Motor neuron (in vitro differentiated cells): ENCODE measurements at regions not wholly inside any gene's neighbourhood (a gene's known extent, or its start where the extent isn't known, plus 50 kb on each side); places are given as distances from the start of the nearest gene placed in this dataset.

Source experiments
- ATAC-seq, 8 experiments: fragments of 200-7000 bp; cut with Tn5 transposase; replicated peaks in 6 of 8; 2 replicates each; pipeline ENCODE4 v1.8.0; 2021; ENCODE audit warnings: mild to moderate bottlenecking in 8 of 8, moderate library complexity in 8 of 8
- H3K27ac ChIP-seq, 2 donors: fragments of 250-450 bp; sonication (Bioruptor Pico); 2 replicates each; pipeline ENCODE4 v1.9.0; 2021; ENCODE audit warnings: antibody characterized with exemption in 2 of 2, mild to moderate bottlenecking in 2 of 2, moderate library complexity in 1 of 2
- H3K4me1 ChIP-seq, 2 donors: fragments of 250-450 bp; sonication (Bioruptor Pico); replicated peaks in 1 of 2; 2 replicates each; pipeline ENCODE4 v1.6.1; 2021; ENCODE audit warnings: antibody characterized with exemption in 2 of 2, mild to moderate bottlenecking in 2 of 2, moderate library complexity in 1 of 2
- H3K4me3 ChIP-seq, 5 donors: fragments of 250-450 bp; sonication (Bioruptor Pico); 2 replicates each; pipeline ENCODE4 v1.9.0; 2021; ENCODE audit warnings: antibody characterized with exemption in 5 of 5, mild to moderate bottlenecking in 5 of 5, moderate library complexity in 4 of 5
- WGBS, 10 experiments: fragments of 450-650 bp; shearing (Covaris generic); methylation state at CpG; one replicate each; pipeline ENCODE4 v1.0.0; 2022; 5-methylcytosine and 5-hydroxymethylcytosine counted together
- in situ Hi-C, 9 experiments: fragments of 400-800 bp; cut with MboI; loops; one replicate each; pipeline ENCODE4 v1.15.0; 2021; ENCODE audit warnings: low sequenced_read_pairs in 9 of 9, low pct_unique_long_range_greater_than_20kb in 2 of 9; ENCODE audit not compliant: unreplicated experiment in 9 of 9

DNA sequence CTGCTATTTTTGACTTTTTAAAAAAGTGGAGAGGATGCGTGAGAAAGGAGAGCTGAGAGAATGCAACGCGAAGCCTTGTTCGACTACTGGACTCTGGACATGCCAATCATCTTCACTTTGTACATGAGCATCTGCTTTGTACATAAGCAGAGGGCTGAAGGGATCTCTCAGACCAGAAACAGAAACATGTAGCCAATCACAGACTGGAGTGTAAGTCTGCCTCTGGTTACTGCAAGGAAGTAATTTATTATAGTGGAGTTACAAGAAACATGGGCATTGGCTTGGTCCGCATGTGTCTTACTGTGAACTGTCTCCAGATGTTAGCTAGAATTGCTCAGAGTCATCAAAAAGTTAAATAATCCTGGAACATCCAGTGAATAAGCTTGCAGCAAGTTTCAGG is 190.0 kb upstream of the GRAMD2B start:
- no peak overlapping the region for H3K4me3 ChIP-seq
- in situ Hi-C loops, result loop anchor here in 1 of 9 experiments (10.0 kb wide), 1 partner anchor 302 kb away; no protein-coding TSS in a partner anchor
- H3K4me1 ChIP-seq, result no peaks in the 10 kb centered on the region
- peak in 3 of 8 experiments; percentile 41 to 80 (median 55) for ATAC-seq
- no peak overlapping the region for H3K27ac ChIP-seq
- 22 to 100% (median 90%) methylated on average over 2 to 5 of the region's 5 CpGs; no CpG with 5 or more reads in 1 of the 10 experiments for WGBS, 10 experiments

DNA sequence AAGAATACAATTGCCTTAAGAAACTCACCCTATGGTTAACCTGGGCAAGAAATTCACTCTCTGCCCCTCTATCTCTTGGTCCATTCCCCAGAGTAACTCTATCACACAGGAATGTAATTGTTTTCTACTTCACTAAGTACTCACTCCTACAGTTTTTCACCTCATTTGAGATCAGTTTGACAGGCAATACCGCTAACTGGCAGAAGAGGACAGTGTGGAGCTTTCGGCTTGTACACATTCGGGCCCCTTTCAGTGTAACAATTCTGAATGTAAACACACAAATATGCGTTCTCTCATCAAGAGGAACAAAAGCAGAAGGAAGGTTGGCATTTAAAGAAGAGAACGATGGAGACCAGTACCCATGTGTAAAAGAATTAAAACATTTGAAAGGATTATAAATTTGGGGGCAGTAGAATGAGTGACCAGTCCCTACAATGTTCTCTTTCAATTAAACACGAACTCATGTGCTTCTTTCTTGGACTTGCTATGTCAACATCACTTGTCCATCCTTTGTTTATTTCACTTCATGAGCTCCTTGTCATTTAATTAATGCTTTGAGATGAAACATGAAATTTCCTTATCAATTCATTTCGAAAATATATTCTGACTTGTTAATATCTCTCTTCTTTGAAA is 188.5 kb upstream of the GRAMD2B start:
- 34 to 83% (median 52%) methylated on average over 2 to 7 of the region's 7 CpGs for WGBS, 10 experiments
- ATAC-seq, result peak in 3 of 8 experiments; percentile 52 to 77 (median 74)
- Histone ChIP-seq H3K4me1 (no peaks in the 10 kb centered on the region), H3K4me3 (no peak overlapping the region), H3K27ac (no peak overlapping the region)
- in situ Hi-C loops, result loop anchor here in 1 of 9 experiments (10.0 kb wide), 1 partner anchor 300 kb away; no protein-coding TSS in a partner anchor

DNA sequence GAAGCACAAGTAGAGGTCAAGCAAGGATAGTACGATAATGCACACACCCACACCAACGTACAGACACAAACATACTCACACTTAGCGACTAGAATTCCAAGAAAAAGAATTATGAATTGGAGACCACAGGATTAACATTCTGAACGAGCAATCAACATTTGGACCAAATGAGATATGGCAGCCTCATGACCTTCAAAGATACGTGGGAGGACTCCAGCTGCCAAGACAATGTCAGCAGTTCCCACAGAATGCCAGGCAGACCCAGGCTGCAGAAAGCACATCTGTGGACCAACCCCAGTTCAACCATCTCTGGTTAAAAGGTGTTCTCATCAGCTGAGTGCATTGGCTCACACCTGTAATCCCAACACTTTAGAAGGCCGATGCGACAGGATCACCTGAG is 187.6 kb upstream of the GRAMD2B start:
- Histone ChIP-seq H3K27ac (no peak overlapping the region), H3K4me3 (no peak overlapping the region), H3K4me1 (no peaks in the 10 kb centered on the region)
- WGBS, 10 experiments, result 62 to 100% (median 92%) methylated on average over 1 to 7 of the region's 7 CpGs
- ATAC-seq, result no peak
- in situ Hi-C loops, result loop anchor here in 1 of 9 experiments (10.0 kb wide), 1 partner anchor 299 kb away; no protein-coding TSS in a partner anchor

DNA sequence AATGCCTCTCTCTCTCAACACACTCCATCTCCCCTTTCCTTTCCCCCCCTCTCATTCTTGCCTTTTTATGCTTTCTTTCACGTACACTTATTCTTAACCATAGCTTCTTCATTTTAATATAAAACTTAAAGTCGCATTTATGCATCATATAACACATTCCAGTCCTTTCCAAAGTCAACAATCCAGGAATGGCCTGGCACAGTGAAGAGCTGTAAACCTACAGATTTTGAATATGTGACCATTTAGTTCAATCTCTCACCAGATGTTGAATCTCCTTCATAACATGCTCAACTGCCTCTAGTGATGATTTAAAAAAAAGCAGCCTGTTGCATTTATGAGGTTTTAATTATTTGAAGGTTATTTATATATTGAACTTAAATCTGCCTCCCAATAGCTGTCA is 186.2 kb upstream of the GRAMD2B start:
- peak in 1 of 8 experiments; percentile 54 for ATAC-seq
- no peak overlapping the region for H3K4me3 ChIP-seq
- peaks cover 7 to 13% of the 10 kb centered on the region in 2 donors for H3K4me1 ChIP-seq
- no peak overlapping the region for H3K27ac ChIP-seq
- WGBS, 10 experiments, result 8 to 100% (median 71%) methylated on average over 1 to 2 of the region's 2 CpGs
- in situ Hi-C loops, result loop anchor here in 1 of 9 experiments (10.0 kb wide), 1 partner anchor 298 kb away; no protein-coding TSS in a partner anchor

DNA sequence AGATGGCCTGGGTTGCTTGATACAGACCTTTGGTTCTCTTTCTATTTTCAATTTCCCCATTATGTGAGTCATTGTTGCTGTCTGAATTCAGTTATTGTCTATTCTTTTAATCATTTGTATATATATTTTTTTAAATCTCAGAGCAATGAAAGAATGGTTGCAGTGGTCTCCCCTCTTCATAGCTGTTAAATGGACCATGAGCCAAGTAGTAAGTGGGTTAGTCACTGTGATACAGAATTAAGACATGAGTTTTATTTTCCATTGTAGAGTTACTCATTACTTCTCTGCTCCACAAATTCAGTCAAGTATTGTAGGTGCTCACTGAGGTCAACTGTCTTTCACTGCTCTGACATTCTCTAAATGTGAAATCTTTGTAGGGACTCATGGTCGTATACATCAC is 174.6 kb upstream of the GRAMD2B start:
- H3K4me1 ChIP-seq, result no peaks in the 10 kb centered on the region
- WGBS, 10 experiments, result 0 to 100% (median 60%) methylated on average over 1 of the region's 1 CpG; no CpG with 5 or more reads in 6 of the 10 experiments
- in situ Hi-C loops, result no loop called here
- H3K27ac ChIP-seq, result no peak overlapping the region
- no peak for ATAC-seq
- no peak overlapping the region for H3K4me3 ChIP-seq

DNA sequence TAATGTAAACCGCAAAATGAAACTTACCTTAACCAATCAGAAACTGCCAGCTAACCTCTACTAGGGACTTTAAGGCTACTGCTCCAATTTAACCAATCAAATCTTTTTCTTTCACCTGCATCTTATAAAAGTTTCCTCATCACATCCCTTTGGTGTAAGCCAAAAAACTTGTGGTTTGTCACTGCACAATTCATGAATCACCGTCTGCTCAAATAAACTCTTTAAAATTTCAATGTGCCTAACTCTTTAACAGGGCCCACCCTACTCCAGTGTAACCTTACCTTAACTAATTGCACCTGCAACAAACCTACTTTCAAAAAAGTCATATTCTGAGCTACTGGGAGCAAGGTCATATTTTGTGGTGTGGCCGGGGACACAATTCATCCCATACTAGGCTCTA is 172.2 kb upstream of the GRAMD2B start:
- no peak for ATAC-seq
- WGBS, 10 experiments, result 68 to 100% (median 94%) methylated on average over 1 to 3 of the region's 3 CpGs
- H3K4me1 ChIP-seq, result no peaks in the 10 kb centered on the region
- no peak overlapping the region for H3K27ac ChIP-seq
- no peak overlapping the region for H3K4me3 ChIP-seq
- in situ Hi-C loops, result no loop called here

DNA sequence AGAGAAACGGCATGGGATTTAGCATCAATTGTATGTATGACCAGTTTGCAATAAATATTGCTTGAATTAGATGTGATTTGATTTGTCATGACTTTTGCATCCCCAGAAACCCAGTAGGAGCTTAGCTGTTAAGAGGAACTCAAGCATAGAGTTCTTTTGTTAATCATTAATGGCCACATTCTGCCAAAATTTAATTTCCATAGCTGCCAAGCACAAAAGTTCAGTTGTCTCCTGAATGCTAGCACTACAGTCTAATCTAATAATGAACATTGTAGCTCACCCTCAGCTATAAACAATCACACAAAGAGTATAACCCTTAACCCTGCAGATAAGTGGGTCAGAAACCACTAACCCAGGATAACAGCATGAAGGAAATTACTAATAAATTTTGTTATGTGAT is 169.8 kb upstream of the GRAMD2B start:
- no peak for ATAC-seq
- 20 to 100% (median 45%) methylated on average over 1 of the region's 1 CpG; no CpG with 5 or more reads in 2 of the 10 experiments for WGBS, 10 experiments
- no peaks in the 10 kb centered on the region for H3K4me1 ChIP-seq
- H3K4me3 ChIP-seq, result no peak overlapping the region
- in situ Hi-C loops, result no loop called here
- H3K27ac ChIP-seq, result no peak overlapping the region

DNA sequence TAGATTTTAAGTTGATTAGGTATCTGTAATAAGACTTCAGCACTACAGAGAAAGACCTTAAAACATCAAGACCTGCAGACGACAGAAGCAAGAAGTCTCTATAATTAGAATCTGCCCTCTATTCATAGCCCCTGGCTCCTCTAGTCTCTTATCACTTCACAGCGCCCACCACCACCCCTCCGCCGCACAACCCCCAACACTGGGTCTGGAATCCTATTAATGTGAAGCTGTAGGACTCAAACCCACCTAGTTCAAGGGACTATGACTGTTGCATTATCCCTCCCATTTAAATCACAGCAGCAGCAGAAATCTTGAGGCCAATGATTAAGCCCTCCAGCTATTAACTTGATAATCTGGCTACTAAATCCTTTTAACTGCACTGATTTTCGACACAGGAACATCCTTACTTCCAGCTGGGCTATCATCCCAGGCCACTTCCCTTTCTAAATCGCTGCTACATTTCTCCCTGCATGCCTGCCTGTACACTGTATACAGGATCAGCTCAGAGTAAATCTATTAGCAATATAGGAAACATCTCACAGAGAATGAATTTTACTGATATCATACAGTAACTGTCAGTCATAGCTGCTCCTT is 159.5 kb upstream of the GRAMD2B start:
- 0 to 77% (median 64%) methylated on average over 1 to 6 of the region's 6 CpGs; no CpG with 5 or more reads in 4 of the 10 experiments for WGBS, 10 experiments
- peak in 2 of 8 experiments; percentile 35 to 72 for ATAC-seq

DNA sequence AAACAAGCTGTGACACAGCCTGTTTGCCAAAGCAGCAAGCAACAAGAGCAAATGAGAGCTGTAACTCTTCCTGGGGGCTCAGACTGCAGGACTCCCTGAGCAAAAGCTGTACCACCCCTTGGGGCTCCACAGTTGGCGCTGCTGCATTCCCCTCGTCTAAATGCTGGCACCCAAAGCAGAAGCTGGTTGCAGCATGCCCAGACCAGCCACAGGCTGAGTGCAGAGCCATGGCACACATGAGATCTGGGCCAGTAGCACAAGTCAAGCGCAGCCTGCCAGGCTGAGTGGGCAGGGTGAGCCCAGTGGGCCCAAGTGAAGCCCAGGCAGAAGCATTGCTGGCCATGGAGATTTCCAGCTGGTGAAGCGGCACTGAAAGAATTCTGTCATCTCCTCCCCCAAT is 157.3 kb upstream of the GRAMD2B start:
- WGBS, 10 experiments, result 29 to 43% methylated on average over 2 to 3 of the region's 4 CpGs; no CpG with 5 or more reads in 8 of the 10 experiments
- ATAC-seq, result no peak
- peaks cover 2 to 10% of the 10 kb centered on the region in 2 donors for H3K4me1 ChIP-seq
- in situ Hi-C loops, result no loop called here
- H3K4me3 ChIP-seq, result no peak overlapping the region
- H3K27ac ChIP-seq, result no peak overlapping the region

More for the DNA sequence above, 159.5 kb upstream of the GRAMD2B start:
- Histone ChIP-seq H3K4me3 (no peak overlapping the region), H3K27ac (no peak overlapping the region), H3K4me1 (peaks cover 2 to 10% of the 10 kb centered on the region in 2 donors)
- in situ Hi-C loops, result no loop called here

DNA sequence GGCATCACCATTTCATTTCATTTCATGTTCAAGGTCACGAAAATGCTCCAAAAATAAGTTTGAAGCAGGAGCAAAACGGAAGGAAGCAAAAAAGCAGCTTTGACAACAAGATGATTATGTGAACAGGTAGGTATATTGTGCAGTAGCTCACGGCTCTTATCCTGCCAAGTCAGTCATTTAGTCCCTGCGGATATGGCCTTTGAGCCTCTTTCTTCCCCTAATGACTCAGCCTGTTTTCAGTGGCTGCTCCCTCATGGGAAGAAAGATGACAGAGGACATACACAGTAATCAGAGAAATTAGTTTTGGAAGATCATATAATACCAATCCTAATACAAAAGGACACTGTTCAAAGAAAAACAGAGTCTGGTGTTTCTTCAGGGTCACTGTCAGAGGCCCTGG is 155.8 kb upstream of the GRAMD2B start:
- in situ Hi-C loops, result no loop called here
- ATAC-seq, result peak in 2 of 8 experiments; percentile 24 to 53
- no peak overlapping the region for H3K27ac ChIP-seq
- peaks cover 6 to 17% of the 10 kb centered on the region in 2 donors for H3K4me1 ChIP-seq
- no peak overlapping the region for H3K4me3 ChIP-seq
- WGBS, 10 experiments, result 6 to 91% (median 65%) methylated on average over 2 to 4 of the region's 4 CpGs; no CpG with 5 or more reads in 2 of the 10 experiments

DNA sequence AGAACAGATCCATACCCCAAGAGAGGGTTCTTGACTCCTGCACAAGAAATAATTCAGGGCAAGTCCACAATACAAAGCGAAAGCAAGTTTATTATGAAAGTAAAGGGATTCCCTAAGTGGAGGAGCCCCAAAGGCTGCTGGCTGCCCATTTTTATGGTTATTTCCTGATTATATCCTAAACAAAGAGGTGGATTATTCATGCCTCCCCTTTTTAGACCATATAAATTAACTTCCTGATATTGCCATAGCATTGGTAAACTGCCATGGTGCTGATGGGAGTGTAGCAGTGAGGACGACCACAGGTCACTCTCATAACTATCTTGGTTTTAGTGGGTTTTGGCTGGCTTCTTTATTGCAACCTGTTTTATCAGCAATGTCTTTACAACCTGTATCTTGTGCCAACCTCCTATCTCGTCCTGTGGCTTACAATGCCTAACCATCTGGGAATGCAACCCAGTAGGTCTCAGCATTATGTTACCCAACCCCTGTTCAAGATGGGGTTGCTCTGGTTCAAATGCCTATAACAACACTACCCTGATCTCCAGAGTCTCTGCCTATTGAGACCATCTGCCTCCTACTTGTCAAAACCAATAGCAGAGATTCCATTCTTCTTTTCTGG is 154.4 kb upstream of the GRAMD2B start:
- no peak for ATAC-seq
- WGBS, 10 experiments, result 60 to 100% (median 92%) methylated on average over 1 to 3 of the region's 3 CpGs; no CpG with 5 or more reads in 1 of the 10 experiments
- in situ Hi-C loops, result no loop called here
- peaks cover 5 to 11% of the 10 kb centered on the region in 2 donors for H3K4me1 ChIP-seq
- H3K27ac ChIP-seq, result no peak overlapping the region
- H3K4me3 ChIP-seq, result no peak overlapping the region

DNA sequence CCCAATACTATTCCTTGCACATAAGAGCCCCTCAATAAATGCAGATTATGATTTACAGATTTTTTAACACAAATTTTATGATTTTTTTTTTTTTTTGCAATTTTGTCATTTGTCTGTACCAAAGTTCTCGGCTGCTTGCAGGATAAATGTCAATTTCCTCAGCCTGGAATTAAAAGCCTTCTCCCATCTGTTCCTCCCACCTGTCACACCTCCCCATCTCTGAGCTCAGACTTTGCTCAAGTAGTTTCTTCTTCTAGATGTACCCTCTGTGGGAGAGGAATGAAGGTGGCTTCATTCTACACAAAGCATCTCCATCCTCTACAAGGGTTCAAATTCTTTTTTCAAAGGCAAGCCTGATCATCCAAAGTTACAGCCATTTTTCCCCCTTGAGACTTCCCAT is 153.7 kb upstream of the GRAMD2B start:
- Histone ChIP-seq H3K4me3 (no peak overlapping the region), H3K27ac (no peak overlapping the region), H3K4me1 (peaks cover 5 to 13% of the 10 kb centered on the region in 2 donors)
- ATAC-seq, result no peak
- 0 to 100% (median 92%) methylated on average over 1 of the region's 1 CpG; no CpG with 5 or more reads in 2 of the 10 experiments for whole genome bisulfite sequencing, 10 experiments
- in situ Hi-C loops, result no loop called here

DNA sequence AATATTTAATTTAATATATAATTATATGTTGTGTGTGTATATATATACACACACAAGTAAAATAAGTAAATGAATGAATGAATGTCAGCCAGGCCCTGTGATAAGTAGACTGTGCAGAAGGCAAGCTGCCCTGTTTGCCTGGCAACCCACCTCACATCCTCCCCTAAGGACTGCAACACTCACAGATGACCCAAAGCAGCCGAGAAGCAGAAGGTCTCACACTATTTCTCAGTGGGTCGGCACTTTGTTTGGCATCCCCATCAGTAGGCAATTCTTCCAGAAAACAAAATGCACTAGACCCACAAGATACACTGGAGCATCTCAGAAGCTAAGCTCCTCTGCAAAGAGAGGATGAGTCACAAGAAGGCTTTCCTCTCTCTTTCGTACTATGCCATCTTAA is 152.1 kb upstream of the GRAMD2B start:
- H3K4me3 ChIP-seq, result no peak overlapping the region
- no peak for ATAC-seq
- peaks cover 5 to 18% of the 10 kb centered on the region in 2 donors for H3K4me1 ChIP-seq
- in situ Hi-C loops, result no loop called here
- no peak overlapping the region for H3K27ac ChIP-seq
- 17 to 100% (median 82%) methylated on average over 1 to 3 of the region's 3 CpGs; no CpG with 5 or more reads in 2 of the 10 experiments for WGBS, 10 experiments
